Thymus (tissue), 11 donors: ENCODE measurements at regions not wholly inside any gene's neighbourhood (a gene's known extent, or its start where the extent isn't known, plus 50 kb on each side); places are given as distances from the start of the nearest gene placed in this dataset.

Experiments used
- DNase-seq, 9 donors: peaks; one replicate each; pipeline ENCODE4 v3.0.0-alpha.2; 2013; ENCODE audit warnings: low spot score in 9 of 9, low read depth in 6 of 9, missing footprints in 1 of 9
- H3K27ac ChIP-seq, 2 donors: one replicate each; pipeline ENCODE4 v1.5.1; 2013; ENCODE audit warnings: control low read depth in 1 of 2, low read depth in 1 of 2, low read length in 1 of 2, mild to moderate bottlenecking in 1 of 2, moderate library complexity in 1 of 2
- H3K27me3 ChIP-seq, 2 donors: one replicate each; pipeline ENCODE4 v1.5.1; 2013; ENCODE audit warnings: low read length in 1 of 2; ENCODE audit not compliant: control insufficient read depth in 2 of 2, insufficient read depth in 1 of 2
- H3K36me3 ChIP-seq, 2 donors: one replicate each; pipeline ENCODE4 v1.5.1; 2013; ENCODE audit warnings: low read length in 1 of 2, mild to moderate bottlenecking in 1 of 2, moderate library complexity in 1 of 2; ENCODE audit not compliant: control insufficient read depth in 2 of 2, insufficient read depth in 2 of 2
- H3K4me1 ChIP-seq, 2 donors: one replicate each; pipeline ENCODE4 v1.5.1; 2013; ENCODE audit warnings: low read length in 2 of 2; ENCODE audit not compliant: control insufficient read depth in 2 of 2, insufficient read depth in 2 of 2
- H3K4me3 ChIP-seq, 2 donors: one replicate each; pipeline ENCODE4 v1.5.1; 2013; ENCODE audit warnings: low read length in 2 of 2, control low read depth in 1 of 2, mild to moderate bottlenecking in 1 of 2
- H3K9me3 ChIP-seq, 2 donors: one replicate each; pipeline ENCODE4 v1.5.1; 2013; ENCODE audit warnings: low read length in 1 of 2, mild to moderate bottlenecking in 1 of 2; ENCODE audit not compliant: control insufficient read depth in 2 of 2, insufficient read depth in 1 of 2
- WGBS: extraction: QIAGEN DNeasy Blood & Tissue Kit; methylation state at CpG from one replicate; pipeline ENCODE4 v1.1.7; 2013; 5-methylcytosine and 5-hydroxymethylcytosine counted together
- donor health status: healthy.

- Histone ChIP-seq H3K4me3 (no peak overlapping the region), H3K27ac (no peak overlapping the region), H3K27me3 (no peaks in the 10 kb centered on the region), H3K4me1 (peaks cover 2 to 9% of the 10 kb centered on the region in 2 donors), H3K36me3 (no peaks in the 10 kb centered on the region), H3K9me3 (no peaks in the 10 kb centered on the region)
- 93% methylated on average over 4 of the region's 4 CpGs for WGBS
- no peak for DNase-seq
Measured at GRCh38 chr3:174536319-174536718, 322.8 kb upstream of the NAALADL2 start.

- 96% methylated on average over 3 of the region's 3 CpGs for whole genome bisulfite sequencing
- Histone ChIP-seq H3K27me3 (no peaks in the 10 kb centered on the region), H3K36me3 (no peaks in the 10 kb centered on the region), H3K4me3 (no peak overlapping the region), H3K27ac (no peak overlapping the region), H3K4me1 (peaks cover 11 to 25% of the 10 kb centered on the region in 2 donors), H3K9me3 (no peaks in the 10 kb centered on the region)
- DNase-seq, result no peak
Measured at GRCh38 chr3:174538151-174538550, 321.0 kb upstream of the NAALADL2 start.

GRCh38 chr3:174540116-174540908 lies 318.8 kb upstream of the NAALADL2 start:
- Histone ChIP-seq H3K27ac (peak overlapping the region; percentile 64 to 94), H3K36me3 (no peaks in the 10 kb centered on the region), H3K4me1 (peaks cover 16 to 40% of the 10 kb centered on the region in 2 donors), H3K4me3 (no peak overlapping the region), H3K27me3 (no peaks in the 10 kb centered on the region), H3K9me3 (no peaks in the 10 kb centered on the region)
- peak; percentile 59 to 92 (median 78) for DNase-seq
- 23% methylated on average over 3 of the region's 3 CpGs for WGBS

- Histone ChIP-seq H3K27me3 (no peaks in the 10 kb centered on the region), H3K36me3 (no peaks in the 10 kb centered on the region), H3K9me3 (no peaks in the 10 kb centered on the region), H3K4me1 (peaks cover 22 to 48% of the 10 kb centered on the region in 2 donors), H3K27ac (peak overlapping the region in 1 of 2 donors; percentile 94), H3K4me3 (no peak overlapping the region)
- WGBS, result 72% methylated on average over 2 of the region's 2 CpGs
- DNase-seq, result peak in 2 of 9 donors; percentile 37 to 60
Measured at GRCh38 chr3:174541708-174542315, 317.3 kb upstream of the NAALADL2 start.

GRCh38 chr3:174547801-174548435 lies 311.2 kb upstream of the NAALADL2 start:
- no peaks in the 10 kb centered on the region for H3K9me3 ChIP-seq
- H3K27ac ChIP-seq, result peak overlapping the region in 1 of 2 donors; percentile 3
- DNase-seq, result peak in 1 of 9 donors; percentile 50
- peaks cover 11 to 33% of the 10 kb centered on the region in 2 donors for H3K4me1 ChIP-seq
- H3K4me3 ChIP-seq, result no peak overlapping the region
- WGBS, result 10% methylated on average over 2 of the region's 2 CpGs
- no peaks in the 10 kb centered on the region for H3K27me3 ChIP-seq
- no peaks in the 10 kb centered on the region for H3K36me3 ChIP-seq

GRCh38 chr3:174548841-174549623 lies 310.1 kb upstream of the NAALADL2 start:
- no peaks in the 10 kb centered on the region for H3K9me3 ChIP-seq
- no peak for DNase-seq
- 89% methylated on average over 4 of the region's 4 CpGs for WGBS
- no peak overlapping the region for H3K4me3 ChIP-seq
- no peak overlapping the region for H3K27ac ChIP-seq
- peaks cover 11 to 25% of the 10 kb centered on the region in 2 donors for H3K4me1 ChIP-seq
- no peaks in the 10 kb centered on the region for H3K27me3 ChIP-seq
- no peaks in the 10 kb centered on the region for H3K36me3 ChIP-seq

- no peaks in the 10 kb centered on the region for H3K9me3 ChIP-seq
- H3K4me3 ChIP-seq, result no peak overlapping the region
- 98% methylated on average over 5 of the region's 5 CpGs for WGBS
- DNase-seq, result no peak
- no peak overlapping the region for H3K27ac ChIP-seq
- no peaks in the 10 kb centered on the region for H3K27me3 ChIP-seq
- H3K36me3 ChIP-seq, result no peaks in the 10 kb centered on the region
- no peaks in the 10 kb centered on the region for H3K4me1 ChIP-seq
Measured at GRCh38 chr3:174581558-174581957, 277.6 kb upstream of the NAALADL2 start.

- Histone ChIP-seq H3K27ac (no peak overlapping the region), H3K27me3 (no peaks in the 10 kb centered on the region), H3K4me3 (no peak overlapping the region), H3K4me1 (no peaks in the 10 kb centered on the region), H3K36me3 (no peaks in the 10 kb centered on the region), H3K9me3 (no peaks in the 10 kb centered on the region)
- WGBS, result 96% methylated on average over 1 of the region's 1 CpG
- no peak for DNase-seq
Measured at GRCh38 chr3:174583396-174583795, 275.7 kb upstream of the NAALADL2 start.
